Progenitor cell of endocrine pancreas (in vitro differentiated cells): ENCODE measurements at regions not wholly inside any gene's neighbourhood (a gene's known extent, or its start where the extent isn't known, plus 50 kb on each side); places are given as distances from the start of the nearest gene placed in this dataset.

Experiments used
- DNase-seq: peaks from one replicate; pipeline ENCODE4 v3.0.0; 2021; ENCODE audit warnings: low spot score; ENCODE audit not compliant: unreplicated experiment
- H3K27ac Mint-ChIP-seq: 2 replicates; pipeline ENCODE4 v1.8.0; 2021; ENCODE audit warnings: mild to moderate bottlenecking, moderate library complexity, mixed read lengths
- H3K27me3 Mint-ChIP-seq: 2 replicates; pipeline ENCODE4 v1.8.0; 2021; ENCODE audit warnings: mixed read lengths
- H3K36me3 Mint-ChIP-seq: 2 replicates; pipeline ENCODE4 v1.8.0; 2022; ENCODE audit warnings: mixed read lengths; ENCODE audit not compliant: insufficient read depth
- H3K4me1 Mint-ChIP-seq: 2 replicates; pipeline ENCODE4 v1.8.0; 2021; ENCODE audit warnings: low read depth, mixed read lengths
- H3K4me3 Mint-ChIP-seq: 2 replicates; pipeline ENCODE4 v1.8.0; 2021; ENCODE audit warnings: low read depth, mild to moderate bottlenecking, moderate library complexity, mixed read lengths
- H3K9me3 Mint-ChIP-seq: 2 replicates; pipeline ENCODE4 v1.8.0; 2021; ENCODE audit warnings: low read depth, mixed read lengths
- CTCF ChIP-seq: fragments of 200-600 bp; sonication (generic); IDR thresholded peaks from one replicate; pipeline ENCODE4 v1.5.0; 2021; ENCODE audit warnings: antibody characterized with exemption, mild to moderate bottlenecking; ENCODE audit not compliant: unreplicated experiment

- Mint-ChIP-seq H3K4me1 (no peaks in the 10 kb centered on the region), H3K9me3 (no peaks in the 10 kb centered on the region), H3K27ac (no peak overlapping the region), H3K4me3 (no peak overlapping the region), H3K36me3 (no peaks in the 10 kb centered on the region), H3K27me3 (no peaks in the 10 kb centered on the region)
- peak; percentile 57 for TF ChIP-seq CTCF
- no peak for DNase-seq
Measured at GRCh38 chr7:142412551-142413193, 154.8 kb upstream of the PRSS58 start.

- Mint-ChIP-seq H3K4me1 (no peaks in the 10 kb centered on the region), H3K27me3 (no peaks in the 10 kb centered on the region), H3K36me3 (no peaks in the 10 kb centered on the region), H3K4me3 (no peak overlapping the region), H3K9me3 (no peaks in the 10 kb centered on the region), H3K27ac (no peak overlapping the region)
- no peak for DNase-seq
- TF ChIP-seq CTCF: no peak
Measured at GRCh38 chr7:142409471-142409870, 151.6 kb upstream of the PRSS58 start.

- TF ChIP-seq CTCF: no peak
Measured at GRCh38 chr7:142408794-142409193, 150.9 kb upstream of the PRSS58 start.

GRCh38 chr7:142407939-142408570 is 150.2 kb upstream of the PRSS58 start:
- Mint-ChIP-seq H3K36me3 (no peaks in the 10 kb centered on the region), H3K9me3 (no peaks in the 10 kb centered on the region), H3K4me3 (no peak overlapping the region), H3K27me3 (no peaks in the 10 kb centered on the region), H3K27ac (no peak overlapping the region), H3K4me1 (no peaks in the 10 kb centered on the region)
- TF ChIP-seq CTCF: no peak
- no peak for DNase-seq

More at GRCh38 chr7:142408794-142409193, 150.9 kb upstream of the PRSS58 start:
- Mint-ChIP-seq H3K36me3 (no peaks in the 10 kb centered on the region), H3K9me3 (no peaks in the 10 kb centered on the region), H3K27me3 (no peaks in the 10 kb centered on the region), H3K4me1 (no peaks in the 10 kb centered on the region), H3K4me3 (no peak overlapping the region), H3K27ac (no peak overlapping the region)
- no peak for DNase-seq

- Mint-ChIP-seq H3K9me3 (no peaks in the 10 kb centered on the region), H3K4me3 (no peak overlapping the region), H3K36me3 (no peaks in the 10 kb centered on the region), H3K27ac (no peak overlapping the region), H3K27me3 (peaks cover 13% of the 10 kb centered on the region), H3K4me1 (no peaks in the 10 kb centered on the region)
- no peak for DNase-seq
- TF ChIP-seq CTCF: no peak
Measured at GRCh38 chr7:142405122-142405765, 147.4 kb upstream of the PRSS58 start.
